MM.1S (cell line): ENCODE measurements at regions not wholly inside any gene's neighbourhood (a gene's known extent, or its start where the extent isn't known, plus 50 kb on each side); places are given as distances from the start of the nearest gene placed in this dataset.

Experiments
- DNase-seq: peaks from one replicate; pipeline ENCODE4 v3.0.0-alpha.2; 2015
- H2AFZ ChIP-seq: fragments of 300-600 bp; sonication (generic); 2 replicates; pipeline ENCODE4 v1.6.0; 2016; ENCODE audit warnings: antibody characterized with exemption, low read length
- H3F3A ChIP-seq: fragments of 300-600 bp; sonication (generic); 2 replicates; pipeline ENCODE4 v1.6.1; 2016; ENCODE audit warnings: mild to moderate bottlenecking, antibody characterized with exemption, low read length, moderate library complexity, mixed read lengths; ENCODE audit not compliant: insufficient read depth
- H3K27ac ChIP-seq: fragments of 300-600 bp; sonication (generic); 2 replicates; pipeline ENCODE4 v1.5.1; 2016; ENCODE audit warnings: mild to moderate bottlenecking, low read length
- H3K27me3 ChIP-seq: fragments of 300-600 bp; sonication (generic); replicated peaks from 2 replicates; pipeline ENCODE4 v1.6.0; 2016; ENCODE audit warnings: low read length; ENCODE audit not compliant: insufficient read depth
- H3K36me3 ChIP-seq: fragments of 300-600 bp; sonication (generic); replicated peaks from 2 replicates; pipeline ENCODE4 v1.6.1; 2016; ENCODE audit warnings: mild to moderate bottlenecking, low read length, mixed read lengths; ENCODE audit not compliant: insufficient read depth
- H3K4me1 ChIP-seq: fragments of 300-600 bp; sonication (generic); 2 replicates; pipeline ENCODE4 v1.6.1; 2016; ENCODE audit warnings: low read length, mixed read lengths
- H3K4me2 ChIP-seq: fragments of 300-600 bp; sonication (generic); 2 replicates; pipeline ENCODE4 v1.6.0; 2016; ENCODE audit warnings: low read depth, low read length
- H3K4me3 ChIP-seq: fragments of 300-600 bp; sonication (generic); 2 replicates; pipeline ENCODE4 v1.5.1; 2016; ENCODE audit warnings: low read length, mixed read lengths
- H3K79me2 ChIP-seq: fragments of 300-600 bp; sonication (generic); 2 replicates; pipeline ENCODE4 v1.6.1; 2016; ENCODE audit warnings: mixed run types, low read length, mixed read lengths
- H3K9ac ChIP-seq: fragments of 300-600 bp; sonication (generic); 2 replicates; pipeline ENCODE4 v1.6.1; 2016; ENCODE audit warnings: low read length, mixed read lengths
- H3K9me2 ChIP-seq: fragments of 300-600 bp; sonication (generic); replicated peaks from 2 replicates; pipeline ENCODE4 v1.6.1; 2016; ENCODE audit warnings: mild to moderate bottlenecking, low read length, mixed read lengths; ENCODE audit not compliant: insufficient read depth
- H3K9me3 ChIP-seq: fragments of 300-600 bp; sonication (generic); replicated peaks from 2 replicates; pipeline ENCODE4 v1.6.1; 2016; ENCODE audit warnings: mild to moderate bottlenecking, low read length, mixed read lengths; ENCODE audit not compliant: insufficient read depth
- H4K20me1 ChIP-seq: fragments of 300-600 bp; sonication (generic); 2 replicates; pipeline ENCODE4 v1.6.1; 2016; ENCODE audit warnings: mild to moderate bottlenecking, low read length, moderate library complexity, mixed read lengths; ENCODE audit not compliant: insufficient read depth
- CTCF ChIP-seq: fragments of 300-600 bp; sonication (generic); IDR thresholded peaks from 2 replicates; pipeline ENCODE4 v1.5.1; 2016; ENCODE audit warnings: antibody characterized with exemption, low read length, mixed read lengths
- EZH2 ChIP-seq: fragments of 300-600 bp; sonication (generic); optimal IDR thresholded peaks from 2 replicates; pipeline ENCODE3; 2017; ENCODE audit warnings: low read depth, mild to moderate bottlenecking, antibody characterized with exemption, low read length, mixed read lengths
- EZH2phosphoT487 ChIP-seq: fragments of 300-600 bp; sonication (generic); IDR thresholded peaks from 2 replicates; pipeline ENCODE4 v1.6.1; 2018; ENCODE audit warnings: antibody characterized with exemption, low read length

DNA sequence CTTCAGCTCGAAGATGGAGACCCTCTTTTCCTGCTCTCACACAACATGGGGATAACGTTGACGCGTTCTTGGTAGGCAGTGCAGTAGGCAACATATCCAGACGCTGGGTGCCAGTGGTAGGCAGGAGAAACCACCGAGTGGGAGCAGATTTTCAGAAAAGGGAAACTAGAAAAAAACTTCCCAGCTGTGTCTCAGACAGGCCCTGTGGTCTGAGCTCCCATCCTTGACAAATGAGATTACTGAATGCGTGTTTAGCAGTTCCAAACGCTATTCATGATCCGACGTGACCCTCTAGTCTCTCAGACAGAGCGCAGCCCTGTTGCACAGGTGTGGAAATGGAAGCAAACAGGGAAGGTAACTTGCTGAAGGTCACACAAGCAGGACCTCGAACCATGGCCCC lies 83.9 kb upstream of the DUSP22 start:
- Histone ChIP-seq H3K4me1 (peaks cover 13% of the 10 kb centered on the region), H4K20me1 (no peaks in the 10 kb centered on the region), H3K9me3 (no peaks in the 10 kb centered on the region), H3K9ac (no peak overlapping the region), H3K9me2 (no peaks in the 10 kb centered on the region), H3K4me2 (no peak overlapping the region), H2AFZ (no peak overlapping the region), H3F3A (no peaks in the 10 kb centered on the region), H3K27ac (no peak overlapping the region), H3K27me3 (no peaks in the 10 kb centered on the region), H3K79me2 (no peaks in the 10 kb centered on the region), H3K4me3 (no peak overlapping the region), H3K36me3 (no peaks in the 10 kb centered on the region)
- TF ChIP-seq EZH2, result no peak
- TF ChIP-seq CTCF, result no peak
- no peak for TF ChIP-seq EZH2phosphoT487
- DNase-seq, result no peak

DNA sequence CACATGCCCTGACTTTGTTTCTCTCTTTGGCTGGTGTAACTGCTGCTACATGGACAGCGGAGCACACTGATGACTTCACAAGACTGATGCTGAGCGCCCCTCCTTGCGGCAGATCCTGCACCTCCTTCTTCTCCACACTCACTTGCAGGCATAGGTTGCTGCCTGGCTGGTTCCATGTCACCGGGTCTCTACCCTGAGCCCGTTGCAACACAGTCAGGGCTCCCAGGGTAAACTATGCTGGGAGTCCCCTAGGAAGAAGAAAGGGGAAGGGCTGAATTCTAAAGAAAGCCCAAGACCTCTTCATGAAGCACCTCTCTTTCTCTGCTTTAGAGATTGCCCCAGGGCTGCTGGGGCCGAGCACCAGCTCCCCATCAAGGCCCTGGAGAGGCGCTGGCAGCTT lies 83.3 kb upstream of the DUSP22 start:
- no peaks in the 10 kb centered on the region for H3K36me3 ChIP-seq
- H2AFZ ChIP-seq, result no peak overlapping the region
- H4K20me1 ChIP-seq, result no peaks in the 10 kb centered on the region
- TF ChIP-seq EZH2 (no peak), CTCF (no peak), EZH2phosphoT487 (no peak)
- no peak for DNase-seq
- no peak overlapping the region for H3K27ac ChIP-seq
- H3K9ac ChIP-seq, result no peak overlapping the region
- H3K79me2 ChIP-seq, result no peaks in the 10 kb centered on the region
- no peak overlapping the region for H3K4me3 ChIP-seq
- H3K9me2 ChIP-seq, result no peaks in the 10 kb centered on the region
- peak overlapping the region; percentile 86; the same call in 1 of the 2 replicates for H3K4me2 ChIP-seq
- H3K9me3 ChIP-seq, result no peaks in the 10 kb centered on the region
- peaks cover 13% of the 10 kb centered on the region for H3K4me1 ChIP-seq
- H3K27me3 ChIP-seq, result no peaks in the 10 kb centered on the region
- no peaks in the 10 kb centered on the region for H3F3A ChIP-seq

- Histone ChIP-seq H3K4me2 (peak overlapping the region; percentile 86), H3K9me2 (no peaks in the 10 kb centered on the region), H3K4me3 (peak overlapping the region; percentile 55), H3K4me1 (peaks cover 13% of the 10 kb centered on the region), H4K20me1 (no peaks in the 10 kb centered on the region), H3K27me3 (no peaks in the 10 kb centered on the region), H3K9me3 (no peaks in the 10 kb centered on the region), H3K9ac (peak overlapping the region; percentile 14; the same call in 1 of the 2 replicates), H3K27ac (no peak overlapping the region), H3K36me3 (no peaks in the 10 kb centered on the region), H2AFZ (peak overlapping the region; percentile 59), H3F3A (no peaks in the 10 kb centered on the region), H3K79me2 (no peaks in the 10 kb centered on the region)
- peak; percentile 79 for DNase-seq
- TF ChIP-seq EZH2phosphoT487, result no peak
- TF ChIP-seq CTCF, result no peak
- TF ChIP-seq EZH2, result no peak
Measured at GRCh38 chr6:209432-210103, 82.7 kb upstream of the DUSP22 start.
